Right ventricle myocardium inferior (tissue), 1 donor: ENCODE measurements at regions not wholly inside any gene's neighbourhood (a gene's known extent, or its start where the extent isn't known, plus 50 kb on each side); places are given as distances from the start of the nearest gene placed in this dataset.

Experiments used
- ATAC-seq: fragments of 200-7000 bp; cut with Tn5 transposase; one replicate; pipeline ENCODE4 v1.9.1; 2020; ENCODE audit warnings: mild to moderate bottlenecking, moderate library complexity
- DNase-seq: peaks from one replicate; pipeline ENCODE4 v3.0.0; 2021; ENCODE audit errors: missing footprints
- intact Hi-C: fragments of 100-400 bp; cut with DNase I; formaldehyde crosslinking; loops from one replicate; pipeline ENCODE4 v1.11.0; 2022
- donor health status: DM: no; HTN: yes; CAD: no; lungs with severe emphysema.

DNA sequence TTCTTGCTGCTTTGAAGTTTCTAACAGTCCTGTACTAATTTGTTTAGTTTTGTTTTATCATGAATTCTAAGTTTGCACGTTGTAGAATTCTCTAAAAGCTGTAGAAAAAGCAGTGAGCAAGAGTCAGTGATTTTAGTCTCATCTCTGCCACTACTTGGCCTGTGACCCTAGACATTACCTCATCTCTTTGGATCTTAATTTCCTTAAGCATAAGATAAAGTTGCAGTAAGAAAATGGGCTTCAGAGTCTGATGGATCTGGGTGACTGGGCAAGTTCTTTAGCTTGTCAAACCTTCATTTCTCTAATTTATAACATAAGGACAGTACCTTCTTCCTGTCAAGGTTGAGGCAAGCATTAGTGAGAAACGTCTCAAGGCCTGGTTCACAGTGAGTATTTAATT is 247.9 kb downstream of the DMRT2 start:
- DNase-seq (no peak), ATAC-seq (no peak)
- intact Hi-C loops: no loop called here

DNA sequence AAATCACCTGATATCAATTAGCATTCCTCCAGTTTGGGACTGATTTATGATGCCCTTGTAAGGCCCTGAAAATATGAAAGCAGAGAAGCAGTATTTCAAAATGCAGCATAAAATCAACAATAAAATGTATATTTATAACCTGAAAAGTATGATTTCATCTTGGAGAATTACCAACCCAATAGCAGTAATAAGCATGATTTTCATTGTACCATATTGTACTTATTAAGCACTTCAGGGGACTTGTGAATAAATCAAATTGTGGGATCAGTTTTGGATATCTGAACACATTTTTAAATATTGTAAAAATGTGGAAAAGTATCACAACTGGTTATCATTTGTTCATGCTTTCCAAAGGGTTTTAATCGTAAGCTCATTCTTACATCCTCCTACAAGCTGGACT is 250.8 kb downstream of the DMRT2 start:
- ATAC-seq (no peak), DNase-seq (no peak)
- intact Hi-C loops: loop anchor here (5.0 kb wide), 1 partner anchor 49 kb away; no protein-coding TSS in a partner anchor

DNA sequence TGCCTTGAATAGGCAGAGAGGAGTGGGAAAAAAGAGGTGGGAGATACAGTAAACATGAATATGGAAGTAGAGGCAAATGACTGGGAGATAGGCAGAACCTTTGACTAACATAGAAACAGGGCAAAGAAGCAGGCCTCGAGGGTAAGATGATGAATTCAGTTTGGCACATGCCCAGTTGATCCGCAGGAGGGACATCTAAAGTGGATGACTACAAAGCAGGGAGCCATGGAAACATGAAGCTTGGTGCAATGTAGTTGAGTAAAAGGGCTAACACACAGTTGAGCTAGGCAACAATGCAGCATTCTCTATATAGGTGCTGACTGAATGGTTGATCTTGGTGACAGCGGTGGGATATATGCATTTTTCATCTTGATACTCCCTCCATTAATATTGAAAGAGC is 253.8 kb downstream of the DMRT2 start:
- ATAC-seq (no peak), DNase-seq (no peak)
- intact Hi-C loops: loop anchor here (5.0 kb wide), 1 partner anchor 52 kb away; no protein-coding TSS in a partner anchor

DNA sequence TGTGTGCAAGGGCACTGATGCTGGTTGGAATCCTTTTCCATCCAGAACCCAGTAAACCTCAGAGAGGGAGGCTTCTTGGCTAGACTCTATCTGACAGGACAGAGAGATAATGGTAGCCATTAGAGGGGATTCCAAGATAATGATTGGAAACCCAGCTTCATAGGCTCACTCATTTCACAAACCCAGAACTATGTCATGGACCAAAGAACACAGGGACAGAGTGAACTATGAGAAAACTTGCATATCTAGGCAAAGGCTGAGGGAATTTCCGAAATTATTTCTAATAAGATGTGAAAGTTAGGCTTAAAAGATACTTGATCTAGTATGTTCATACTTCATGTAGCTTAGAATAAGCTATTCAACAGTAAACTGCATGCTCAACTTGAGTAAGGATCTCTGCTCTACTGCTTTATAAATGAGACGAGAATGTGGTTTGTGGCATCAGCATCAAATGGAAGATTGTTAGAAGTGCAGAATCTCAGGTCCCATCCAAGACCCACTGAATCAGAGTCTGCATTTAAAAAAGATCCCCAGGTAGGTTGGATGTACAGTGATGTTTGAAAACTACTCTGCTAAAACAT is 261.4 kb downstream of the DMRT2 start:
- DNase-seq (no peak), ATAC-seq (no peak)
- intact Hi-C loops: no loop called here

DNA sequence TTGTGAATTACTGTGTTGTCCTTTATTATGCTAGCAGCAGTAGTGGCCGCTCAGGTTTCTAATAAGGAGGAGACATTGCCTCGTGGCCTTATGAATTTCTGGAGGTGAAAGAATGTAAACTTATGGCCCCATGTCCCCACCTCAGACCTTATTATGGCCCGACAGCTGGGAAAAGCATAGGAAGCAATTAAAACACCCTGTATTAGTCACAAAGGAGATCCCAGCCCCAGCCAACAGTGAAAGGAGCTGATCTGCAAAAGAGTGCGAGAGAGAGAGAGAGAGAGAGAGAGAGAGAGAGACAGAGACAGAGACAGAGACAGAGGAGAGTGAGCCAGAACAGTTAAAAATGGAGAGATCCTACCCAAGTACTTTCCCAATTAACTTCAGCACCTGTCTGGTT is 269.3 kb downstream of the DMRT2 start:
- no peak for ATAC-seq
- intact Hi-C loops: no loop called here
- no peak for DNase-seq

GRCh38 chr9:1320051-1320557 is 269.9 kb downstream of the DMRT2 start:
- DNase-seq: no peak
- intact Hi-C loops: no loop called here
- no peak for ATAC-seq

GRCh38 chr9:1320607-1321195 is 270.5 kb downstream of the DMRT2 start:
- peak; percentile 87 for ATAC-seq
- intact Hi-C loops: no loop called here
- no peak for DNase-seq

DNA sequence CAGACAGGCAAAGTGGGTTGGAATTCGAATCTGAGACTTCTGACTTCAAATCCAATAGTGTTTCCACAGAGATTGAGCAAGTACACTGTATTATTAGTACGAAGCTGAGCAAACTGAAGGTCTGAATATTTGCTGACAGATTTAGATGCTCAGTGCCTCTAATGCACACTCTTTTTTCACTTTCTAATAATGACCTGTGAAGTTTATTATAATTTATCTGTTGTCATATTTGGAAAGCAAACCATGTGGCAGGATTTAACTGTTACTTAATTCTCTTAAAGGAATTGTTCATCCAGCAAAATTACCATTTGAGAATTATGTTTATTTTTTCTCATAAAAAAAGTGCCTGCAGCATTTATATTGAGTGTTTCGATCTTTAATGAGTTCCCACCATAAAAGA is 277.3 kb downstream of the DMRT2 start:
- intact Hi-C loops: no loop called here
- DNase-seq (no peak), ATAC-seq (no peak)

- intact Hi-C loops: no loop called here
- ATAC-seq (no peak), DNase-seq (no peak)
Measured at GRCh38 chr9:1328341-1328740, 278.2 kb downstream of the DMRT2 start.

DNA sequence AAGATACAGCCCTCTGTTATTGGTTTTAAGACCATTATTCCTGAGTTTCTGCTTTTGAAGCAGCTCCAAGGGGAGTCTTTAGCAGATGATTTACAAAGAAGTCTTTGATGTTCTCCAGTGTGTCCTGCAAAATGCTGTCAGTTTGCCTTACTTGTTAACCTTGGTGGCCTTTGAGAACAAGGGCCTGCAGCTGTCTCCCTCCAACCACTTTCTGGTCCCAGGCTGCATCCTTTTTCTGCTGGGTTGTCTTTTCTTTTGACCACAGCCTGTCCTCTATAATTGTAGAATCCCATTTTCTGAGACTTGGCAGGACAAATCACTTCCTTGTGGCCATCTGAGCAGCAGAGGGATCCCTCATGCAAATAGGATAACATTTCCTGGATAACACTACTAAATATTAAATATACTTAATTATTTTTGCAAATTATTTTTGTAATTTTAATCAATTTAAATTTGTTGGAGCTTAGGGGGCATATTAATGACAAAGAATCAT is 281.4 kb downstream of the DMRT2 start:
- no peak for ATAC-seq
- intact Hi-C loops: no loop called here
- no peak for DNase-seq

DNA sequence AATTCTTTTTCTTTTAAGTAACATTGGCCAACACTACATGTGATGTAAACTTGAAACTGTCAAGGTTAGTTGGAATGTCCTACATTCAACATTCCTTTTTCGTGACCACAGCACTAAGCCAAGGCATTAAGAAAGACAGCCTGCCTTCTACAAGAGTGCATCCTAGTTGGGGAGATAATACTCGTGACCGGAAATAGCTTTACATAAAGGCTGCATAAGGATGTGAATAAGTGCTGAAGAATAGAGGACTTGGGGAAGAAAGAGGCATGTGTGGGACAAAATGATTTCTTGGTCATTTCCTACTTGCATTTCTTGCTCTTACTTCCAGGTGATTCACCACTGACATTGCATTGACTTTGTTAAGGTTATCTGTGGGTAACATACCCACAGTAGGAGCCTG is 282.0 kb downstream of the DMRT2 start:
- DNase-seq: no peak
- ATAC-seq: no peak
- intact Hi-C loops: no loop called here

GRCh38 chr9:1335174-1335573 is 285.0 kb downstream of the DMRT2 start:
- DNase-seq: no peak
- no peak for ATAC-seq
- intact Hi-C loops: no loop called here

DNA sequence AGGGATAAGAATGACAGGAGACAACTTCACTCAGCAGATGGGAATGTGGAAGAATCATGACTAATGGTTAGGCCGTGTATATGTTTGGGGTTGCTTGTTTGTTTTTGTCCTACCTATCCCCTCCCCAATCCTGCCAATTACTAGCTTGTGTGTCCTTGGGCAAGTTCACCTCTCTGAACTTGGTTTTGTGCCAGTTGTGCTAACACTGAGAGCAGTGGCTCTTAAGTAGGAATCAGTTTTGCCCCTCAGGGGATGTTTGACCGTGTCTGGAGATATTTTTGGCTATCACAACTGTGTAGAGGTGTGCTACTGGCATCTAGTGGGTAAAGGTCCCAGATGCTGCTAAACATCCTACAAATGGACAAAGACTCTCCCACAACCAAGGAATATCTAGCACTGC is 287.0 kb downstream of the DMRT2 start:
- ATAC-seq (no peak), DNase-seq (no peak)
- intact Hi-C loops: loop anchor here (2.0 kb wide), 1 partner anchor 236 kb away; no protein-coding TSS in a partner anchor

GRCh38 chr9:1340390-1340789 is 290.2 kb downstream of the DMRT2 start:
- ATAC-seq (no peak), DNase-seq (no peak)
- intact Hi-C loops: no loop called here

GRCh38 chr9:1353291-1353690 is 303.1 kb downstream of the DMRT2 start:
- intact Hi-C loops: no loop called here
- ATAC-seq (no peak), DNase-seq (no peak)

- DNase-seq: no peak
- intact Hi-C loops: no loop called here
- ATAC-seq: no peak
Measured at GRCh38 chr9:1354086-1354485, 303.9 kb downstream of the DMRT2 start.

- no peak for ATAC-seq
- intact Hi-C loops: no loop called here
- no peak for DNase-seq
Measured at GRCh38 chr9:1354606-1355005, 304.4 kb downstream of the DMRT2 start.

DNA sequence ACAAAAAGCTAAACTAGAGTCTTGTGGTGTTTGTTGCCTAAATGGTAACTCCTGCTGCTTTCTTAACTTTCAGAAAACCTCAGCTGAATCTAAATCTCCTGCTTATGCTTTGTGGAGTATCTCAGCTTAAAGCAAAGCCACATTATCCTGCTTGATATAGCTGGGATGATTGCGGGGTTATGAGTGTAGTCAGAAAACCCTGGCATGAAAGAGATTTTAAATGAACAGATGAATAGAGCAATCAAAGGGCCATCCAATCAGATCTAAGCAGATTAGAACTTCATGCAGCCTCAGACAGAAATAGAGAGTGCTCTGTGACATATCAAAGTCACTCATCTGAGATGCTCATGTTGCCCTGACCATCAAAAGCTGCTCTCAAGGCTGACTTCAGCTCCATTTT is 305.5 kb downstream of the DMRT2 start:
- intact Hi-C loops: no loop called here
- no peak for ATAC-seq
- DNase-seq: no peak

- no peak for DNase-seq
- ATAC-seq: peak; percentile 23
- intact Hi-C loops: no loop called here
Measured at GRCh38 chr9:1362845-1363244, 312.7 kb downstream of the DMRT2 start.

DNA sequence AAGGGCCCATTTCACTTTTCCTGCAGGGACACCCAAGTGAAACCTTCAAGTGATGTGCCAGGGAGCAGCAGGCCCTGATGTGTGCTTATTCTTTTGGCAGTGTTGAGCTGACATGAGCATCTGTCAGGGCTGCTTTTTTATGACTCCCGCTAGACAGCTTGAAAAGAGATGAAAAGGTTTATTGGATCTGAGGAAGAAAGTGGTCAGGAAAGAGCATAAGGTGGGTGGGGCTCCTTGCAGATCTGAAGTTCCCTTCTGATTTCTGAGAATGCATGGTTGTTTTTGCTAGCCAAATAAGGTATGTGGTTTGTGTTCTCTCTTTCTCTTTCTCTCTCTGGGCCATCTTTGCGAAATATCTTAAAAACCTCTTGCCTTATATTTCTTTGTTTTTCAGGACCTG is 316.1 kb downstream of the DMRT2 start:
- ATAC-seq: no peak
- intact Hi-C loops: no loop called here
- no peak for DNase-seq

DNA sequence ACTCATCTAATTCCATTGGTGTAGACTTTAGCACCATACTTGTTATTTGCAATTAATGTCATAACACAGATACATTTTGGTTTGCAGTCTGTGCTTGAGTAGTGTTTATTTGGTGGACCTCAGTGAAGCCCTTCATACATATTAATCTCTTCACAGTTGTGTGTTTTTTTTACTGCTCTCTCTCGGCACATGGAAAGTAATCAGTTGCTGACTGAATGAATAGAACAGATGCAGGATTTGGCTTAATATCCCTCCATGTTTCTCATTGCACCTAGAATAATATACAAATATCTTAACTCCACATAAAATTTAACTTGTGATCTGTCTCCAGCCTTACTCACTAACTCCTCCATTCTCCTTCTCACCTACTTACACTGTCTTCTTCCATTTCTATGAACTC is 319.1 kb downstream of the DMRT2 start:
- ATAC-seq (no peak), DNase-seq (no peak)
- intact Hi-C loops: no loop called here
